Peyer's patch (tissue), 4 donors: ENCODE measurements at regions not wholly inside any gene's neighbourhood (a gene's known extent, or its start where the extent isn't known, plus 50 kb on each side); places are given as distances from the start of the nearest gene placed in this dataset.

Experiments used
- CTCF ChIP-seq, 6 experiments: fragments of 450-650 bp in 4 of 6; fragments of 200-600 bp in 2 of 6; sonication (generic) in 1 of 6; IDR thresholded peaks; one replicate each; pipeline ENCODE4 v1.5.1; 2017 to 2019; ENCODE audit warnings: antibody characterized with exemption in 6 of 6, mild to moderate bottlenecking in 3 of 6, moderate library complexity in 1 of 6
- POLR2A ChIP-seq, 2 donors: fragments of 450-650 bp; IDR thresholded peaks; one replicate each; pipeline ENCODE4 v1.5.1; 2017; ENCODE audit warnings: antibody characterized with exemption in 2 of 2, mild to moderate bottlenecking in 2 of 2, moderate library complexity in 2 of 2

- TF ChIP-seq POLR2A (IDR thresholded peaks at IDR 0.05) (no peak), CTCF (IDR thresholded peaks at IDR 0.05) (no peak)
Observed at GRCh38 chr20:22949331-22950109, 85.6 kb upstream of the SSTR4 start.
